Calu3 (cell line): ENCODE measurements at regions not wholly inside any gene's neighbourhood (a gene's known extent, or its start where the extent isn't known, plus 50 kb on each side); places are given as distances from the start of the nearest gene placed in this dataset.
"Not testable (repeated sequence)": the region's sequence is repeated elsewhere in the genome, so short reads cannot be mapped to it uniquely, and the experiment has no call there.

Experiments
- BruUV-seq: library from RNA; stranded (reverse); fragments of 400-500 nt; replicated peaks from 2 replicates; lab custom pipeline; 2021; lab: Mats Ljungman, UMichigan
- CTCF ChIA-PET: fragments of 300-600 bp; sonication (Branson Sonifier 250); formaldehyde crosslinking; loops from one replicate; lab custom pipeline; 2022; ENCODE audit warnings: antibody characterized with exemption; lab: Charles Lee
- DNase-seq: peaks from one replicate; pipeline ENCODE4 v3.0.0; 2022
- H3K27ac Mint-ChIP-seq: one replicate; pipeline ENCODE4 v1.8.0; 2022; ENCODE audit warnings: mixed read lengths; ENCODE audit not compliant: unreplicated experiment
- H3K27me3 Mint-ChIP-seq: one replicate; pipeline ENCODE4 v1.8.0; 2022; ENCODE audit warnings: mixed read lengths; ENCODE audit not compliant: unreplicated experiment
- H3K36me3 Mint-ChIP-seq: one replicate; pipeline ENCODE4 v1.8.0; 2022; ENCODE audit warnings: mild to moderate bottlenecking, moderate library complexity, mixed read lengths; ENCODE audit not compliant: insufficient read depth, unreplicated experiment
- H3K4me1 Mint-ChIP-seq: one replicate; pipeline ENCODE4 v1.8.0; 2022; ENCODE audit warnings: mild to moderate bottlenecking, low read depth, mixed read lengths; ENCODE audit not compliant: unreplicated experiment
- H3K4me3 Mint-ChIP-seq: one replicate; pipeline ENCODE4 v1.8.0; 2022; ENCODE audit warnings: mild to moderate bottlenecking, low read depth, moderate library complexity, mixed read lengths; ENCODE audit not compliant: unreplicated experiment
- H3K9me3 Mint-ChIP-seq: one replicate; pipeline ENCODE4 v1.8.0; 2022; ENCODE audit warnings: low read depth, mixed read lengths; ENCODE audit not compliant: unreplicated experiment
- intact Hi-C: fragments of 100-400 bp; cut with micrococcal nuclease; formaldehyde crosslinking; loops from one replicate; pipeline ENCODE4 v1.10.0; 2022; ENCODE audit not compliant: unreplicated experiment
- TF ChIP-seq, protein P1 (sequence below): fragments of 200-600 bp; IDR thresholded peaks from one replicate; pipeline ENCODE4 v1.8.0; 2022; ENCODE audit warnings: antibody characterized with exemption; ENCODE audit not compliant: unreplicated experiment

DNA sequence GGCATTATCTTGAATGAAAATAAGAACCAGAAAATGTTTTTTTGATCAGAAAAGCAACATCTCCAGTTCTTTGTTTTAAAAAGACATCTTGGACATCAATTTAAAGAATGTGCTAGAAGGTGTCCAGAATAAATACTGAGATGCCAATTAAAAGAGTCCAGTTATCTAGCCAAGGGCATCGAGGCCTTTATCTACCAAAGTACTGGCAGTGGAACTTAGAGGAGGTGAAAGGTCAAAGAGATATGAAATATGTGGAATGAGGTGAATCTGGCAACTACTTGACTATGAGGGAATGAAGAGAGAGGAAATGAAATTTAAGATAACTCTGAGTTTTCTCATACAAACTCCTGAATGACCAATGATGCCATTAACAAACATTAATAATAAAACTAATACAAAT is 154.3 kb upstream of the GNAI1 start:
- H3K9me3 Mint-ChIP-seq = no peaks in the 10 kb centered on the region
- DNase-seq = no peak
- no peak overlapping the region for H3K4me3 Mint-ChIP-seq
- H3K36me3 Mint-ChIP-seq = no peaks in the 10 kb centered on the region
- CTCF ChIA-PET = no interaction called here
- H3K4me1 Mint-ChIP-seq = peaks cover 24% of the 10 kb centered on the region
- H3K27me3 Mint-ChIP-seq = no peaks in the 10 kb centered on the region
- TF ChIP-seq, protein P1, sequence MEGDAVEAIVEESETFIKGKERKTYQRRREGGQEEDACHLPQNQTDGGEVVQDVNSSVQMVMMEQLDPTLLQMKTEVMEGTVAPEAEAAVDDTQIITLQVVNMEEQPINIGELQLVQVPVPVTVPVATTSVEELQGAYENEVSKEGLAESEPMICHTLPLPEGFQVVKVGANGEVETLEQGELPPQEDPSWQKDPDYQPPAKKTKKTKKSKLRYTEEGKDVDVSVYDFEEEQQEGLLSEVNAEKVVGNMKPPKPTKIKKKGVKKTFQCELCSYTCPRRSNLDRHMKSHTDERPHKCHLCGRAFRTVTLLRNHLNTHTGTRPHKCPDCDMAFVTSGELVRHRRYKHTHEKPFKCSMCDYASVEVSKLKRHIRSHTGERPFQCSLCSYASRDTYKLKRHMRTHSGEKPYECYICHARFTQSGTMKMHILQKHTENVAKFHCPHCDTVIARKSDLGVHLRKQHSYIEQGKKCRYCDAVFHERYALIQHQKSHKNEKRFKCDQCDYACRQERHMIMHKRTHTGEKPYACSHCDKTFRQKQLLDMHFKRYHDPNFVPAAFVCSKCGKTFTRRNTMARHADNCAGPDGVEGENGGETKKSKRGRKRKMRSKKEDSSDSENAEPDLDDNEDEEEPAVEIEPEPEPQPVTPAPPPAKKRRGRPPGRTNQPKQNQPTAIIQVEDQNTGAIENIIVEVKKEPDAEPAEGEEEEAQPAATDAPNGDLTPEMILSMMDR = no peak
- intact Hi-C loops = no loop called here
- H3K27ac Mint-ChIP-seq = no peak overlapping the region
- no TSS peak for BruUV-seq

DNA sequence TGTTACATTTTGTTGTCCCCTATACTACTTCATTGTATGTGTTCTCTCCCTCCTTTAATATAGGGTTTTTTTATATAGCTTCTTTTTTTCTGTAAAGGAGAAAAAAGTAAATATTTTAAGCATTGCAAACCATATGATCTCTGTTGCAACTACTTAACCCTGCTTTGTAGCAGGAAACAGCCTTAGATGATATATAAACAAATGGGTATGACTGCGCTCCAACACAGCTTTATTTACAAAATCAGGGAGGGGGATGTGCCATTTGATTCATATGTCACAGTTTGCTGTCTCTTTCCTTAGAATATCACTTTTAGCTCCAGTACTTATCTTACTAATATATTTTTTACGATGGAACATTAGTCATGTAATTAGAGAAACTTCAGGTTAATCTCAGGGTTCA is 155.2 kb upstream of the GNAI1 start:
- DNase-seq = no peak
- BruUV-seq = no TSS peak
- H3K4me1 Mint-ChIP-seq = peaks cover 24% of the 10 kb centered on the region
- no peaks in the 10 kb centered on the region for H3K36me3 Mint-ChIP-seq
- intact Hi-C loops = no loop called here
- CTCF ChIA-PET = no interaction called here
- H3K27ac Mint-ChIP-seq = no peak overlapping the region
- H3K27me3 Mint-ChIP-seq = no peaks in the 10 kb centered on the region
- H3K4me3 Mint-ChIP-seq = no peak overlapping the region
- no peaks in the 10 kb centered on the region for H3K9me3 Mint-ChIP-seq
- TF ChIP-seq, protein P1 = no peak

DNA sequence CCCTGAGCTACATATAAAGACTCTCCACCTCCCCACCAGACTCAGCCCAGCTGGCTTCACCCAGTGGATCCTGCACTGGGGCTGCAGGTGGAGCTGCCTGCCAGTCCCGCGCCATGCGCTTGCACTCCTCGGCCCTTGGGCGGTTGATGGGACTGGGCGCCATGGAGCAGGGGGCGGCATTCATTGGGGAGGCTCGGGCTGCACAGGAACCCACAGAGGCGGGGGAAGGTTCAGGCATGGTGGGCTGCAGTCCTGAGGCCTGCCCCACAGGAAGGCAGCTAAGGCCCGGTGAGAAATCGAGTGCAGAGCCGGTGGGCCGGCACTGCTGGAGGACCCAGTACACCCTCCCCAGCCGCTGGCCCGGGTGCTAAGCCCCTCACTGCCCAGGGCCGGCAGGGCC is 157.2 kb upstream of the GNAI1 start:
- Mint-ChIP-seq H3K36me3 (no peaks in the 10 kb centered on the region), H3K27me3 (no peaks in the 10 kb centered on the region), H3K9me3 (no peaks in the 10 kb centered on the region), H3K4me1 (peaks cover 18% of the 10 kb centered on the region), H3K27ac (no peak overlapping the region), H3K4me3 (no peak overlapping the region)
- TF ChIP-seq, protein P1 = no peak
- CTCF ChIA-PET = no interaction called here
- DNase-seq = no peak
- no TSS peak for BruUV-seq
- intact Hi-C loops = no loop called here

DNA sequence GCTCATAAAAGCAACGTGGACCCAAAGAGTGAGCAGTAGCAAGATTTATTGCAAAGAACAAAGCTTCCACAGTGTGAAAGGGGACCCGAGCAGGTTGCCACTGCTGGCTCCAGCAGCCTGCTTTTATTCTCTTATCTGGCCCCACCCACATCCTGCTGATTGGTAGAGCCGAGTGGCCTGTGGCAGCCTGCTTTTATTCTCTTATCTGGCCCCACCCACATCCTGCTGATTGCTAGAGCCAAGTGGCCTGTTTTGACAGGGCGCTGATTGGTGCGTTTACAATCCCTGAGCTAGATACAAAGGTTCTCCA is 158.0 kb upstream of the GNAI1 start:
- H3K9me3 Mint-ChIP-seq, intact Hi-C loops, CTCF ChIA-PET, H3K4me3 Mint-ChIP-seq, H3K27ac Mint-ChIP-seq, DNase-seq, BruUV-seq, H3K27me3 Mint-ChIP-seq, H3K36me3 Mint-ChIP-seq: not testable (repeated sequence)
- peaks cover 10% of the 10 kb centered on the region for H3K4me1 Mint-ChIP-seq

DNA sequence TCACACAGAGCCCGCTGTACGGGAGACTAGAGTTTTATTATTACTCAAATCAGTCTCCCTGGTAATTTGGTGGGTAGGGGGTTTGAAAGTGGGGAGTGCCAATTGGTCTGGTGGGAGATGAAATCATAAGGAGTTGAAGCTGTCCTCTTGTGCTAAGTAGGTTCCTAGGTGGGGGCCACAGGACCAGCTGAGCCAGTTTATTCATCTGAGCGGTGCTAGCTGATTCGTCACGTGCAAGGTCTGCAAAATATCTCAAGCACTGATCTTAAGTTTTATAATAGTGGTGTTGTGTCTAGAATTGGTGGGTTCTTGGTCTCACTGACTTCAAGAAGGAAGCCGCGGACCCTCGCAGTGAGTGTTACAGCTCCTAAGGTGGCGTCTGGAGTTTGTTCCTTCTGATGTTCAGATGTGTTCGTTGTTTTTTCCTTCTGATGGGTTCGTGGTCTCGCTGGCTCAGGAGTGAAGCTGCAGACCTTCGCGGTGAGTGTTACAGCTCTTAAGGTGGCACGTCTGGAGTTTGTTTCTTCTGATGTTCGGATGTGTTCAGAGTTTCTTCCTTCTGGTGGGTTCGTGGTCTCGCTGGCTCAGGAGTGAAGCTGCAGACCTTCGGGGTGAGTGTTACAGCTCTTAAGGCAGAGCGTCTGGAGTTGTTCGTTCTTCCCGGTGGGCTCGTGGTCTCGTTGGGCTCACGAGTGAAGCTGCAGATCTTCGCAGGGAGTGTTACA is 158.5 kb upstream of the GNAI1 start:
- H3K27me3 Mint-ChIP-seq, H3K27ac Mint-ChIP-seq, H3K4me1 Mint-ChIP-seq, CTCF ChIA-PET, H3K36me3 Mint-ChIP-seq, intact Hi-C loops, H3K4me3 Mint-ChIP-seq, H3K9me3 Mint-ChIP-seq, DNase-seq, BruUV-seq: not testable (repeated sequence)
